ENCODE measurements at regions not wholly inside any gene's neighbourhood (a gene's known extent, or its start where the extent isn't known, plus 50 kb on each side); places are given as distances from the start of the nearest gene placed in this dataset.

DNA sequence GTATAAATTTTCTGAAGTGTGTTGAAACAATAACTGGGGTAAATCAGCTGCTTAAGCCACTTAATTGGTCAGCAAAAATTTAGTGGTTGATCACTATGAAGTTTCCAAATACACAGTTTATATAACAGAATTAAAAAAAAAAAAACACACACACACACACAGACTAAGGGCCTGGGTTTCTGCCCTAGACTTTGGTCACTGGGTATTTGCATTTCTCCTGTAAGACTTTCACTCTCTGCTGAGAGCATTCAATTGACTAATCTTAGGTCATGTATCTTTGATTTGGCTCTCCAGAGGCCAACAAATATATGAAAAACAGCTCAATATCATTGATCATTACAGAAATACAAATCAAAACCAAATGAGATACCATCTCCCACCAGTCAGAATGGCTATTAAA is 214.3 kb downstream of the KCNA4 start:
- Histone ChIP-seq H3K79me2 (no peaks in the 10 kb centered on the region), H3K36me3 (ENCODE audit: control insufficient read depth, insufficient read depth, low read length) (no peaks in the 10 kb centered on the region), H3K27ac (no peak overlapping the region), H3K4me2 (ENCODE audit: low read length) (no peak overlapping the region), H3K27me3 (ENCODE audit: control insufficient read depth, insufficient read depth, low read length) (no peaks in the 10 kb centered on the region), H3K9me3 (ENCODE audit: control insufficient read depth, low read length) (no peaks in the 10 kb centered on the region), H3K4me1 (no peaks in the 10 kb centered on the region), H2AFZ (no peak overlapping the region), H3K9ac (no peak overlapping the region), H3K4me3 (ENCODE audit: low read depth, low read length) (no peak overlapping the region)
- TF ChIP-seq CTCF (IDR thresholded peaks at IDR 0.05) = no peak

- Histone ChIP-seq H3K36me3 (ENCODE audit: control insufficient read depth, insufficient read depth, low read length) (no peaks in the 10 kb centered on the region), H3K4me1 (no peaks in the 10 kb centered on the region), H2AFZ (no peak overlapping the region), H3K9me3 (ENCODE audit: control insufficient read depth, low read length) (no peaks in the 10 kb centered on the region), H3K27ac (no peak overlapping the region), H3K9ac (no peak overlapping the region), H3K4me3 (ENCODE audit: low read depth, low read length) (no peak overlapping the region), H3K27me3 (ENCODE audit: control insufficient read depth, insufficient read depth, low read length) (no peaks in the 10 kb centered on the region), H3K79me2 (no peaks in the 10 kb centered on the region), H3K4me2 (ENCODE audit: low read length) (no peak overlapping the region)
- no peak for TF ChIP-seq CTCF (IDR thresholded peaks at IDR 0.05)
Observed at GRCh38 chr11:29801561-29801960, 215.3 kb downstream of the KCNA4 start.

- Histone ChIP-seq H3K4me1 (no peaks in the 10 kb centered on the region), H3K36me3 (ENCODE audit: control insufficient read depth, insufficient read depth, low read length) (no peaks in the 10 kb centered on the region), H3K4me3 (ENCODE audit: low read depth, low read length) (no peak overlapping the region), H3K27me3 (ENCODE audit: control insufficient read depth, insufficient read depth, low read length) (no peaks in the 10 kb centered on the region), H3K27ac (no peak overlapping the region), H3K4me2 (ENCODE audit: low read length) (no peak overlapping the region), H3K79me2 (no peaks in the 10 kb centered on the region), H3K9me3 (ENCODE audit: control insufficient read depth, low read length) (no peaks in the 10 kb centered on the region), H2AFZ (no peak overlapping the region), H3K9ac (no peak overlapping the region)
- TF ChIP-seq CTCF (IDR thresholded peaks at IDR 0.05) = no peak
Observed at GRCh38 chr11:29786092-29786491, 230.7 kb downstream of the KCNA4 start.

GRCh38 chr11:29783506-29783905 is 233.3 kb downstream of the KCNA4 start:
- no peak overlapping the region for H3K4me3 ChIP-seq (ENCODE audit: low read depth, low read length)
- no peaks in the 10 kb centered on the region for H3K36me3 ChIP-seq (ENCODE audit: control insufficient read depth, insufficient read depth, low read length)
- H3K27me3 ChIP-seq (ENCODE audit: control insufficient read depth, insufficient read depth, low read length) = no peaks in the 10 kb centered on the region
- H3K79me2 ChIP-seq = no peaks in the 10 kb centered on the region
- no peaks in the 10 kb centered on the region for H3K9me3 ChIP-seq (ENCODE audit: control insufficient read depth, low read length)
- H3K27ac ChIP-seq = no peak overlapping the region
- no peak overlapping the region for H2AFZ ChIP-seq
- no peak for TF ChIP-seq CTCF (IDR thresholded peaks at IDR 0.05)
- H3K9ac ChIP-seq = no peak overlapping the region
- no peak overlapping the region for H3K4me2 ChIP-seq (ENCODE audit: low read length)
- H3K4me1 ChIP-seq = no peaks in the 10 kb centered on the region

GRCh38 chr11:29782447-29782846 is 234.4 kb downstream of the KCNA4 start:
- no peaks in the 10 kb centered on the region for H3K27me3 ChIP-seq (ENCODE audit: control insufficient read depth, insufficient read depth, low read length)
- no peak overlapping the region for H2AFZ ChIP-seq
- no peak overlapping the region for H3K4me2 ChIP-seq (ENCODE audit: low read length)
- H3K4me1 ChIP-seq = no peaks in the 10 kb centered on the region
- H3K9me3 ChIP-seq (ENCODE audit: control insufficient read depth, low read length) = no peaks in the 10 kb centered on the region
- H3K27ac ChIP-seq = no peak overlapping the region
- TF ChIP-seq CTCF (IDR thresholded peaks at IDR 0.05) = no peak
- H3K36me3 ChIP-seq (ENCODE audit: control insufficient read depth, insufficient read depth, low read length) = no peaks in the 10 kb centered on the region
- H3K4me3 ChIP-seq (ENCODE audit: low read depth, low read length) = no peak overlapping the region
- no peak overlapping the region for H3K9ac ChIP-seq
- H3K79me2 ChIP-seq = no peaks in the 10 kb centered on the region

Data from parathyroid adenoma (tissue), 2 donors.